ENCODE measurements at regions not wholly inside any gene's neighbourhood (a gene's known extent, or its start where the extent isn't known, plus 50 kb on each side); places are given as distances from the start of the nearest gene placed in this dataset.

- DNase-seq (ENCODE audit: low read depth in 3 of 3, low spot score in 2 of 3), result no peak
These were observed 115.2 kb upstream of the CNTNAP4 start for GRCh38 chr16:76162046-76162445.

- no peak for DNase-seq (ENCODE audit: low read depth in 3 of 3, low spot score in 2 of 3)
These were observed 112.1 kb upstream of the CNTNAP4 start for GRCh38 chr16:76164970-76165558.

GRCh38 chr16:76175718-76176117 lies 101.5 kb upstream of the CNTNAP4 start:
- no peak for DNase-seq (ENCODE audit: low read depth in 3 of 3, low spot score in 2 of 3)

GRCh38 chr16:76176153-76176552 lies 101.0 kb upstream of the CNTNAP4 start:
- DNase-seq (ENCODE audit: low read depth in 3 of 3, low spot score in 2 of 3), result no peak

- DNase-seq (ENCODE audit: low read depth in 3 of 3, low spot score in 2 of 3), result no peak
These were observed 100.6 kb upstream of the CNTNAP4 start for GRCh38 chr16:76176616-76177015.

- no peak for DNase-seq (ENCODE audit: low read depth in 3 of 3, low spot score in 2 of 3)
These were observed 95.1 kb upstream of the CNTNAP4 start for GRCh38 chr16:76182041-76182635.

GRCh38 chr16:76183647-76184046 lies 93.6 kb upstream of the CNTNAP4 start:
- DNase-seq (ENCODE audit: low read depth in 3 of 3, low spot score in 2 of 3), result no peak

GRCh38 chr16:76190057-76190456 lies 87.1 kb upstream of the CNTNAP4 start:
- no peak for DNase-seq (ENCODE audit: low read depth in 3 of 3, low spot score in 2 of 3)

GRCh38 chr16:76190480-76190879 lies 86.7 kb upstream of the CNTNAP4 start:
- DNase-seq (ENCODE audit: low read depth in 3 of 3, low spot score in 2 of 3), result no peak

- no peak for DNase-seq (ENCODE audit: low read depth in 3 of 3, low spot score in 2 of 3)
These were observed 83.1 kb upstream of the CNTNAP4 start for GRCh38 chr16:76193906-76194615.

GRCh38 chr16:76194616-76195015 lies 82.6 kb upstream of the CNTNAP4 start:
- no peak for DNase-seq (ENCODE audit: low read depth in 3 of 3, low spot score in 2 of 3)

GRCh38 chr16:76195056-76195455 lies 82.1 kb upstream of the CNTNAP4 start:
- no peak for DNase-seq (ENCODE audit: low read depth in 3 of 3, low spot score in 2 of 3)

GRCh38 chr16:76195648-76196047 lies 81.6 kb upstream of the CNTNAP4 start:
- no peak for DNase-seq (ENCODE audit: low read depth in 3 of 3, low spot score in 2 of 3)

- DNase-seq (ENCODE audit: low read depth in 3 of 3, low spot score in 2 of 3), result no peak
These were observed 79.3 kb upstream of the CNTNAP4 start for GRCh38 chr16:76197900-76198299.

- no peak for DNase-seq (ENCODE audit: low read depth in 3 of 3, low spot score in 2 of 3)
These were observed 77.5 kb upstream of the CNTNAP4 start for GRCh38 chr16:76199681-76200220.

GRCh38 chr16:76201385-76201784 lies 75.8 kb upstream of the CNTNAP4 start:
- no peak for DNase-seq (ENCODE audit: low read depth in 3 of 3, low spot score in 2 of 3)

GRCh38 chr16:76204249-76204648 lies 73.0 kb upstream of the CNTNAP4 start:
- no peak for DNase-seq (ENCODE audit: low read depth in 3 of 3, low spot score in 2 of 3)

- DNase-seq (ENCODE audit: low read depth in 3 of 3, low spot score in 2 of 3), result no peak
These were observed 69.9 kb upstream of the CNTNAP4 start for GRCh38 chr16:76207270-76207669.

- DNase-seq (ENCODE audit: low read depth in 3 of 3, low spot score in 2 of 3), result no peak
These were observed 67.0 kb upstream of the CNTNAP4 start for GRCh38 chr16:76210157-76210556.

- DNase-seq (ENCODE audit: low read depth in 3 of 3, low spot score in 2 of 3), result no peak
These were observed 63.3 kb upstream of the CNTNAP4 start for GRCh38 chr16:76213860-76214259.

- no peak for DNase-seq (ENCODE audit: low read depth in 3 of 3, low spot score in 2 of 3)
These were observed 62.3 kb upstream of the CNTNAP4 start for GRCh38 chr16:76214856-76215255.

- DNase-seq (ENCODE audit: low read depth in 3 of 3, low spot score in 2 of 3), result no peak
These were observed 55.1 kb upstream of the CNTNAP4 start for GRCh38 chr16:76222087-76222486.
